ENCODE measurements at regions not wholly inside any gene's neighbourhood (a gene's known extent, or its start where the extent isn't known, plus 50 kb on each side); places are given as distances from the start of the nearest gene placed in this dataset.
A peak's percentile ranks its signal among the peaks of the same experiment; 100 is the strongest.
"Not testable (repeated sequence)": the region's sequence is repeated elsewhere in the genome, so short reads cannot be mapped to it uniquely, and the experiment has no call there.

- not testable (repeated sequence) for DNase-seq
Observed at GRCh38 chr10:77740396-77740795, 102.8 kb upstream of the KCNMA1 start.

- no peak for DNase-seq
Observed at GRCh38 chr10:77738496-77739158, 101.0 kb upstream of the KCNMA1 start.

GRCh38 chr10:77737608-77738007, 100.0 kb upstream of the KCNMA1 start:
- DNase-seq, result no peak

- not testable (repeated sequence) for DNase-seq
Observed at GRCh38 chr10:77735136-77735535, 97.5 kb upstream of the KCNMA1 start.

GRCh38 chr10:77732213-77733003, 94.8 kb upstream of the KCNMA1 start:
- DNase-seq, result no peak

- no peak for DNase-seq
Observed at GRCh38 chr10:77727481-77727880, 89.9 kb upstream of the KCNMA1 start.

- DNase-seq, result no peak
Observed at GRCh38 chr10:77726732-77727131, 89.1 kb upstream of the KCNMA1 start.

- DNase-seq, result no peak
Observed at GRCh38 chr10:77726301-77726700, 88.7 kb upstream of the KCNMA1 start.

- DNase-seq, result no peak
Observed at GRCh38 chr10:77724820-77725219, 87.2 kb upstream of the KCNMA1 start.

- no peak for DNase-seq
Observed at GRCh38 chr10:77723376-77723775, 85.8 kb upstream of the KCNMA1 start.

GRCh38 chr10:77722956-77723355, 85.3 kb upstream of the KCNMA1 start:
- DNase-seq, result not testable (repeated sequence)

GRCh38 chr10:77721815-77722214, 84.2 kb upstream of the KCNMA1 start:
- DNase-seq, result no peak

- DNase-seq, result no peak
Observed at GRCh38 chr10:77718957-77719356, 81.3 kb upstream of the KCNMA1 start.

- not testable (repeated sequence) for DNase-seq
Observed at GRCh38 chr10:77718312-77718711, 80.7 kb upstream of the KCNMA1 start.

- no peak for DNase-seq
Observed at GRCh38 chr10:77717336-77717735, 79.7 kb upstream of the KCNMA1 start.

GRCh38 chr10:77716458-77717317, 79.1 kb upstream of the KCNMA1 start:
- no peak for DNase-seq

GRCh38 chr10:77715536-77715935, 77.9 kb upstream of the KCNMA1 start:
- no peak for DNase-seq

GRCh38 chr10:77715088-77715487, 77.5 kb upstream of the KCNMA1 start:
- DNase-seq, result no peak

GRCh38 chr10:77713521-77714280, 76.1 kb upstream of the KCNMA1 start:
- DNase-seq, result no peak

- DNase-seq, result no peak
Observed at GRCh38 chr10:77712207-77712606, 74.6 kb upstream of the KCNMA1 start.

- no peak for DNase-seq
Observed at GRCh38 chr10:77711683-77712049, 74.1 kb upstream of the KCNMA1 start.

- peak; percentile 73 for DNase-seq
Observed at GRCh38 chr10:77710759-77711682, 73.4 kb upstream of the KCNMA1 start.
